Osteoblast (primary cell): ENCODE measurements at regions not wholly inside any gene's neighbourhood (a gene's known extent, or its start where the extent isn't known, plus 50 kb on each side); places are given as distances from the start of the nearest gene placed in this dataset.

Source experiments
- DNase-seq: peaks from one replicate; pipeline ENCODE4 v3.0.0; 2011; ENCODE audit warnings: low spot score, mixed read lengths; ENCODE audit not compliant: insufficient read length; ENCODE audit errors: missing footprints
- H2AFZ ChIP-seq: 2 replicates; pipeline ENCODE4 v1.6.0; 2011; ENCODE audit warnings: mild to moderate bottlenecking, low read length
- H3K27ac ChIP-seq: 2 replicates; pipeline ENCODE4 v1.5.1; 2011; ENCODE audit warnings: mild to moderate bottlenecking, low read depth, low read length, moderate library complexity
- H3K27me3 ChIP-seq: 2 replicates; pipeline ENCODE4 v1.6.0; 2012; ENCODE audit warnings: mild to moderate bottlenecking, control low read depth, inconsistent platforms, low read length, moderate library complexity; ENCODE audit not compliant: insufficient read depth
- H3K36me3 ChIP-seq: 2 replicates; pipeline ENCODE4 v1.5.1; 2011; ENCODE audit warnings: mild to moderate bottlenecking, low read length, control low read depth, moderate library complexity; ENCODE audit not compliant: insufficient read depth
- H3K4me1 ChIP-seq: 2 replicates; pipeline ENCODE4 v1.5.1; 2011; ENCODE audit warnings: mild to moderate bottlenecking, low read length, control low read depth, moderate library complexity; ENCODE audit not compliant: insufficient read depth
- H3K4me2 ChIP-seq: 2 replicates; pipeline ENCODE4 v1.6.0; 2011; ENCODE audit warnings: mild to moderate bottlenecking, low read length; ENCODE audit not compliant: insufficient read depth
- H3K4me3 ChIP-seq: fragments of 200-600 bp; sonication (generic); 3 replicates; pipeline ENCODE4 v1.5.1; 2012; ENCODE audit warnings: mild to moderate bottlenecking, low read length, inconsistent platforms; ENCODE audit not compliant: insufficient read depth
- H3K79me2 ChIP-seq: 2 replicates; pipeline ENCODE4 v1.6.0; 2012; ENCODE audit warnings: mild to moderate bottlenecking, low read length, control low read depth, inconsistent platforms; ENCODE audit not compliant: insufficient read depth
- H3K9me3 ChIP-seq: 2 replicates; pipeline ENCODE4 v1.5.1; 2011; ENCODE audit warnings: low read depth, low read length, control low read depth
- H4K20me1 ChIP-seq: 2 replicates; pipeline ENCODE4 v1.6.0; 2012; ENCODE audit warnings: mild to moderate bottlenecking, low read length, control low read depth; ENCODE audit not compliant: insufficient read depth
- CTCF ChIP-seq: IDR thresholded peaks from 2 replicates; pipeline ENCODE4 v1.5.1; 2011; ENCODE audit warnings: mild to moderate bottlenecking, low read depth, low read length, moderate library complexity; ENCODE audit errors: extremely low read depth

- Histone ChIP-seq H3K79me2 (no peaks in the 10 kb centered on the region), H3K4me1 (no peaks in the 10 kb centered on the region), H3K36me3 (no peaks in the 10 kb centered on the region), H2AFZ (no peak overlapping the region), H3K27ac (no peak overlapping the region), H3K4me3 (no peak overlapping the region), H4K20me1 (no peaks in the 10 kb centered on the region), H3K9me3 (no peaks in the 10 kb centered on the region), H3K4me2 (no peak overlapping the region), H3K27me3 (no peaks in the 10 kb centered on the region)
- DNase-seq: no peak
- no peak for TF ChIP-seq CTCF
Observed at GRCh38 chr14:45811155-45811554, 558.2 kb upstream of the MIS18BP1 start.

- DNase-seq: no peak
- no peaks in the 10 kb centered on the region for H4K20me1 ChIP-seq
- H3K9me3 ChIP-seq: no peaks in the 10 kb centered on the region
- no peaks in the 10 kb centered on the region for H3K4me1 ChIP-seq
- TF ChIP-seq CTCF: no peak
- no peak overlapping the region for H3K27ac ChIP-seq
- H3K27me3 ChIP-seq: no peaks in the 10 kb centered on the region
- H3K79me2 ChIP-seq: no peaks in the 10 kb centered on the region
- no peak overlapping the region for H3K4me2 ChIP-seq
- no peak overlapping the region for H2AFZ ChIP-seq
- no peak overlapping the region for H3K4me3 ChIP-seq
- H3K36me3 ChIP-seq: no peaks in the 10 kb centered on the region
Observed at GRCh38 chr14:45810152-45810872, 557.3 kb upstream of the MIS18BP1 start.

GRCh38 chr14:45807178-45807899 lies 554.3 kb upstream of the MIS18BP1 start:
- no peaks in the 10 kb centered on the region for H4K20me1 ChIP-seq
- H2AFZ ChIP-seq: no peak overlapping the region
- H3K36me3 ChIP-seq: no peaks in the 10 kb centered on the region
- H3K4me3 ChIP-seq: no peak overlapping the region
- H3K9me3 ChIP-seq: no peaks in the 10 kb centered on the region
- H3K27me3 ChIP-seq: no peaks in the 10 kb centered on the region
- no peak for DNase-seq
- no peaks in the 10 kb centered on the region for H3K4me1 ChIP-seq
- no peaks in the 10 kb centered on the region for H3K79me2 ChIP-seq
- no peak overlapping the region for H3K27ac ChIP-seq
- no peak for TF ChIP-seq CTCF
- no peak overlapping the region for H3K4me2 ChIP-seq

GRCh38 chr14:45799511-45799910 lies 546.5 kb upstream of the MIS18BP1 start:
- no peaks in the 10 kb centered on the region for H3K9me3 ChIP-seq
- TF ChIP-seq CTCF: no peak

More at GRCh38 chr14:45799511-45799910, 546.5 kb upstream of the MIS18BP1 start:
- no peak overlapping the region for H3K27ac ChIP-seq
- DNase-seq: no peak
- H2AFZ ChIP-seq: no peak overlapping the region
- no peak overlapping the region for H3K4me2 ChIP-seq
- H3K27me3 ChIP-seq: no peaks in the 10 kb centered on the region
- no peak overlapping the region for H3K4me3 ChIP-seq
- H3K36me3 ChIP-seq: no peaks in the 10 kb centered on the region
- no peaks in the 10 kb centered on the region for H3K4me1 ChIP-seq
- no peaks in the 10 kb centered on the region for H3K79me2 ChIP-seq
- no peaks in the 10 kb centered on the region for H4K20me1 ChIP-seq
